Karpas-422 (cell line): ENCODE measurements at regions not wholly inside any gene's neighbourhood (a gene's known extent, or its start where the extent isn't known, plus 50 kb on each side); places are given as distances from the start of the nearest gene placed in this dataset.
A peak's percentile ranks its signal among the peaks of the same experiment; 100 is the strongest.

ENCODE experiments used
- DNase-seq: peaks from one replicate; pipeline ENCODE4 v3.0.0-alpha.2; 2015
- H2AFZ ChIP-seq: fragments of 200-600 bp; sonication (generic); 2 replicates; pipeline ENCODE4 v1.6.1; 2014; ENCODE audit warnings: antibody characterized with exemption, low read length, mixed read lengths
- H3K27ac ChIP-seq: fragments of 200-600 bp; sonication (generic); 2 replicates; pipeline ENCODE4 v1.5.1; 2014; ENCODE audit warnings: mild to moderate bottlenecking, low read length, moderate library complexity
- H3K27me3 ChIP-seq: fragments of 200-600 bp; sonication (generic); 2 replicates; pipeline ENCODE4 v1.6.1; 2014; ENCODE audit warnings: low read length, mixed read lengths
- H3K36me3 ChIP-seq: fragments of 200-600 bp; sonication (generic); 2 replicates; pipeline ENCODE4 v1.6.1; 2014; ENCODE audit warnings: low read length, mixed read lengths; ENCODE audit not compliant: insufficient read depth
- H3K4me1 ChIP-seq: fragments of 200-600 bp; sonication (generic); 2 replicates; pipeline ENCODE4 v1.6.1; 2014; ENCODE audit warnings: mild to moderate bottlenecking, low read length, mixed read lengths
- H3K4me2 ChIP-seq: fragments of 200-600 bp; sonication (generic); 2 replicates; pipeline ENCODE4 v1.6.1; 2014; ENCODE audit warnings: low read length, low read depth, mild to moderate bottlenecking; ENCODE audit not compliant: poor library complexity, severe bottlenecking
- H3K4me3 ChIP-seq: fragments of 200-600 bp; sonication (generic); 2 replicates; pipeline ENCODE4 v1.5.1; 2014; ENCODE audit warnings: mild to moderate bottlenecking, antibody characterized with exemption, low read length, mixed read lengths
- H3K79me2 ChIP-seq: fragments of 200-600 bp; sonication (generic); 2 replicates; pipeline ENCODE4 v1.6.1; 2014; ENCODE audit warnings: mild to moderate bottlenecking, low read length, mixed read lengths
- H3K9ac ChIP-seq: fragments of 200-600 bp; sonication (generic); 2 replicates; pipeline ENCODE4 v1.6.0; 2014; ENCODE audit warnings: low read length
- H3K9me2 ChIP-seq: fragments of 200-600 bp; sonication (generic), shearing (Covaris generic); replicated peaks from 2 replicates; pipeline ENCODE4 v1.6.0; 2014; ENCODE audit warnings: mild to moderate bottlenecking, low read length, moderate library complexity; ENCODE audit not compliant: insufficient read depth
- H3K9me3 ChIP-seq: fragments of 300-700, 200-600 bp; sonication (generic); 2 replicates; pipeline ENCODE4 v1.6.1; 2014; ENCODE audit warnings: low read length, mixed read lengths
- H4K20me1 ChIP-seq: fragments of 200-600 bp; sonication (generic); 2 replicates; pipeline ENCODE4 v1.6.1; 2014; ENCODE audit warnings: mild to moderate bottlenecking, antibody characterized with exemption, low read length, low read depth; ENCODE audit not compliant: insufficient read depth

DNA sequence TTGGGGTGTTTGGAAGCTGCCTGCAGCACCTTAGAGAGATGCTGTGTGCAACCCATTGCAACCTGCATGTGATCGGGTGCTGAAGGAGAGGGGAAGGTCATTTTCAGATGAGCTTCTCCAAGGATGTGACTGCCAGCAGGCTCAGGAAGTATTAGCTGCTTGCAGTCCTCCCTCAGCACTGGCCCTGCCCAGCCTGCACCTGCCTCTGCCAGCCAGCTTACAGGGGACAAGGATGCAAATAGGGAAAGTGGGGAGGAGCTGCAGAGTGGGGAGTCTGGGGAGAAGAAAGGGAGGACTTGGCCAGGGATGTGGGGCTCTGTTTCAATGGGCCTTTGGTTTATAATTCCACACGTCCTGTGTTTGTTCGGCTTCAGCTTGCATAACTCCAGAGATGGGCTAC is 254.5 kb downstream of the RRAGC start:
- Histone ChIP-seq H3K9me3 (no peaks in the 10 kb centered on the region), H3K9ac (no peak overlapping the region), H3K36me3 (no peaks in the 10 kb centered on the region), H3K4me3 (no peak overlapping the region), H2AFZ (no peak overlapping the region), H3K4me2 (no peak overlapping the region), H3K27me3 (no peaks in the 10 kb centered on the region), H3K79me2 (no peaks in the 10 kb centered on the region), H3K27ac (no peak overlapping the region), H3K4me1 (no peaks in the 10 kb centered on the region), H3K9me2 (no peaks in the 10 kb centered on the region), H4K20me1 (no peaks in the 10 kb centered on the region)
- no peak for DNase-seq

- no peak for DNase-seq
- H4K20me1 ChIP-seq, result no peaks in the 10 kb centered on the region
- no peaks in the 10 kb centered on the region for H3K79me2 ChIP-seq
- H3K4me2 ChIP-seq, result no peak overlapping the region
- no peak overlapping the region for H3K9ac ChIP-seq
- no peak overlapping the region for H3K27ac ChIP-seq
- H3K9me3 ChIP-seq, result no peaks in the 10 kb centered on the region
- H3K9me2 ChIP-seq, result no peaks in the 10 kb centered on the region
- no peaks in the 10 kb centered on the region for H3K27me3 ChIP-seq
- H2AFZ ChIP-seq, result no peak overlapping the region
- no peaks in the 10 kb centered on the region for H3K36me3 ChIP-seq
- no peaks in the 10 kb centered on the region for H3K4me1 ChIP-seq
- H3K4me3 ChIP-seq, result no peak overlapping the region
Observed at GRCh38 chr1:38603907-38604306, 255.7 kb downstream of the RRAGC start.

- Histone ChIP-seq H4K20me1 (no peaks in the 10 kb centered on the region), H3K36me3 (no peaks in the 10 kb centered on the region), H3K4me1 (no peaks in the 10 kb centered on the region), H3K9me3 (no peaks in the 10 kb centered on the region), H3K79me2 (no peaks in the 10 kb centered on the region), H3K9me2 (no peaks in the 10 kb centered on the region), H3K27me3 (no peaks in the 10 kb centered on the region), H3K27ac (no peak overlapping the region), H2AFZ (no peak overlapping the region), H3K9ac (no peak overlapping the region), H3K4me3 (no peak overlapping the region), H3K4me2 (no peak overlapping the region)
- DNase-seq, result no peak
Observed at GRCh38 chr1:38600905-38601304, 258.7 kb downstream of the RRAGC start.

GRCh38 chr1:38600286-38600685 is 259.3 kb downstream of the RRAGC start:
- H4K20me1 ChIP-seq, result no peaks in the 10 kb centered on the region
- no peaks in the 10 kb centered on the region for H3K27me3 ChIP-seq
- H3K9me2 ChIP-seq, result no peaks in the 10 kb centered on the region
- H3K9me3 ChIP-seq, result no peaks in the 10 kb centered on the region
- no peaks in the 10 kb centered on the region for H3K79me2 ChIP-seq
- no peak overlapping the region for H3K4me3 ChIP-seq
- H3K4me1 ChIP-seq, result no peaks in the 10 kb centered on the region
- no peak for DNase-seq
- no peak overlapping the region for H3K27ac ChIP-seq
- no peaks in the 10 kb centered on the region for H3K36me3 ChIP-seq
- H3K9ac ChIP-seq, result no peak overlapping the region
- H3K4me2 ChIP-seq, result no peak overlapping the region
- no peak overlapping the region for H2AFZ ChIP-seq

- no peak overlapping the region for H3K4me3 ChIP-seq
Observed at GRCh38 chr1:38598118-38598517, 261.5 kb downstream of the RRAGC start.

GRCh38 chr1:38589036-38589435 is 270.5 kb downstream of the RRAGC start:
- Histone ChIP-seq H3K9ac (no peak overlapping the region), H3K79me2 (no peaks in the 10 kb centered on the region), H3K27me3 (no peaks in the 10 kb centered on the region), H3K9me2 (no peaks in the 10 kb centered on the region), H3K9me3 (no peaks in the 10 kb centered on the region), H3K36me3 (no peaks in the 10 kb centered on the region), H3K4me1 (no peaks in the 10 kb centered on the region; the same call in 1 of the 2 replicates), H3K27ac (no peak overlapping the region), H2AFZ (no peak overlapping the region), H3K4me2 (no peak overlapping the region), H4K20me1 (no peaks in the 10 kb centered on the region), H3K4me3 (no peak overlapping the region)
- DNase-seq, result no peak

More at GRCh38 chr1:38598118-38598517, 261.5 kb downstream of the RRAGC start:
- no peak overlapping the region for H3K9ac ChIP-seq
- H3K27ac ChIP-seq, result no peak overlapping the region
- no peak for DNase-seq
- H2AFZ ChIP-seq, result no peak overlapping the region
- no peak overlapping the region for H3K4me2 ChIP-seq
- H3K9me3 ChIP-seq, result no peaks in the 10 kb centered on the region
- H4K20me1 ChIP-seq, result no peaks in the 10 kb centered on the region
- H3K79me2 ChIP-seq, result no peaks in the 10 kb centered on the region
- no peaks in the 10 kb centered on the region for H3K36me3 ChIP-seq
- no peaks in the 10 kb centered on the region for H3K27me3 ChIP-seq
- no peaks in the 10 kb centered on the region for H3K9me2 ChIP-seq
- H3K4me1 ChIP-seq, result no peaks in the 10 kb centered on the region

- Histone ChIP-seq H4K20me1 (no peaks in the 10 kb centered on the region), H3K79me2 (no peaks in the 10 kb centered on the region), H2AFZ (no peak overlapping the region), H3K27me3 (no peaks in the 10 kb centered on the region), H3K4me3 (no peak overlapping the region), H3K4me1 (no peaks in the 10 kb centered on the region; the same call in 1 of the 2 replicates), H3K9me3 (no peaks in the 10 kb centered on the region), H3K36me3 (no peaks in the 10 kb centered on the region), H3K27ac (no peak overlapping the region), H3K9me2 (no peaks in the 10 kb centered on the region), H3K4me2 (no peak overlapping the region), H3K9ac (no peak overlapping the region)
- no peak for DNase-seq
Observed at GRCh38 chr1:38587766-38588165, 271.8 kb downstream of the RRAGC start.

DNA sequence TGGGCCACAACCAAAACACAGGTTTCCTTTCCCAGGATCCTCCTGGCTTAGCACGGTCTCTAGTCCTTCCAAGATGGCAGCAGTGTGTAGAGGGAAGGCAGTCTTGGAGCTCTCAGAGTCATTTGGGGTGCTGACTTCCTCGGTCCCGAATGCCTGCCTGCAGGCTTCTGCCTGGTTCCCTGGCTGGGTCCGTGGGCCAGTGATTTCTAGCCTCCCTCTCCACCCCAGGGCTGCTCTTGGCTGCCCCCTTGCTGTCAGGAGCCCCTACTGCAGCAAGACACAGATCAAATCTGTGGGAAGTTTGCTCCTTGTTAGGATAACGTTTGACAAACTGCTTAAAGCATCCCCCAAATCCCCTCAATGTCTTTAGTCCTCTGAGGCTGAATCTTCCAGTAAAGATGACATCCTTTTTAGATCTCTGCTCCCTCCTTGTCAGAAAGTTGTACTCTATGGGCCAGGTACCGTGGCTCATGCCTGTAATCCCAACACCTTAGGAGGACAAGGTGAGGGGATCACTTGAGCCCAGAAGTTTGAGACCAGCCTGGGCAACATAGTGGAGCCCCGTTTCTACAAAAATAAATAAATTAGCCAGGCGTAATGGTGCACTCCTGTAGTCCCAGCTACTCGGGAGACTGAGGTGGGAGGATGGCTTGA is 272.5 kb downstream of the RRAGC start:
- Histone ChIP-seq H3K9ac (no peak overlapping the region), H4K20me1 (no peaks in the 10 kb centered on the region), H3K79me2 (no peaks in the 10 kb centered on the region), H3K27me3 (no peaks in the 10 kb centered on the region), H3K4me1 (no peaks in the 10 kb centered on the region; the same call in 1 of the 2 replicates), H3K9me3 (no peaks in the 10 kb centered on the region), H3K27ac (no peak overlapping the region), H2AFZ (0 out of 2 replicates have a peak overlapping the region, but pooled peaks have one; percentile 12), H3K4me2 (no peak overlapping the region), H3K36me3 (no peaks in the 10 kb centered on the region), H3K4me3 (no peak overlapping the region), H3K9me2 (no peaks in the 10 kb centered on the region)
- peak; percentile 75 for DNase-seq
